HS-27A (cell line): ENCODE measurements at regions not wholly inside any gene's neighbourhood (a gene's known extent, or its start where the extent isn't known, plus 50 kb on each side); places are given as distances from the start of the nearest gene placed in this dataset.
"Not testable (repeated sequence)": the region's sequence is repeated elsewhere in the genome, so short reads cannot be mapped to it uniquely, and the experiment has no call there.

Source experiments
- DNase-seq: peaks from one replicate; pipeline ENCODE4 v3.0.0-alpha.2; 2012; ENCODE audit warnings: low read depth, missing footprints

GRCh38 chr15:93360976-93361375, 272.0 kb upstream of the RGMA start:
- DNase-seq: no peak

GRCh38 chr15:93360318-93360717, 271.3 kb upstream of the RGMA start:
- no peak for DNase-seq

GRCh38 chr15:93359425-93360131, 270.6 kb upstream of the RGMA start:
- DNase-seq: no peak

DNA sequence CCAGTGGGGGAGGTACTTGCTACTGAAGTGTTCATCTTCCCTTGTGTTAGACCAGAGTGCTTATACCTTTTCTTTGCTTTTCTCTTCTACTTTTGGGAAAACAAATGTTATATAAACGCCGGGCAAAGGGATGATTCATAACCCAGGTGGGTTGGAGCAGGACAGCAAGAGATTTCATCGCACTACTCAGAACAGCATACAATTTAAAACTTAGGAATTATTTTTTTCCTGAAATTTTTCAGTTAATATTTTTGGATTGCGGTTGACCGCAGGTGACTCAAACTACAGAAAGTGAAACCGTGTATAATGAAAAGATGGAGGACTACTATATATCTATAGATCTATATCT, 270.0 kb upstream of the RGMA start:
- no peak for DNase-seq

- no peak for DNase-seq
Measured at GRCh38 chr15:93358166-93359059, 269.4 kb upstream of the RGMA start.

DNA sequence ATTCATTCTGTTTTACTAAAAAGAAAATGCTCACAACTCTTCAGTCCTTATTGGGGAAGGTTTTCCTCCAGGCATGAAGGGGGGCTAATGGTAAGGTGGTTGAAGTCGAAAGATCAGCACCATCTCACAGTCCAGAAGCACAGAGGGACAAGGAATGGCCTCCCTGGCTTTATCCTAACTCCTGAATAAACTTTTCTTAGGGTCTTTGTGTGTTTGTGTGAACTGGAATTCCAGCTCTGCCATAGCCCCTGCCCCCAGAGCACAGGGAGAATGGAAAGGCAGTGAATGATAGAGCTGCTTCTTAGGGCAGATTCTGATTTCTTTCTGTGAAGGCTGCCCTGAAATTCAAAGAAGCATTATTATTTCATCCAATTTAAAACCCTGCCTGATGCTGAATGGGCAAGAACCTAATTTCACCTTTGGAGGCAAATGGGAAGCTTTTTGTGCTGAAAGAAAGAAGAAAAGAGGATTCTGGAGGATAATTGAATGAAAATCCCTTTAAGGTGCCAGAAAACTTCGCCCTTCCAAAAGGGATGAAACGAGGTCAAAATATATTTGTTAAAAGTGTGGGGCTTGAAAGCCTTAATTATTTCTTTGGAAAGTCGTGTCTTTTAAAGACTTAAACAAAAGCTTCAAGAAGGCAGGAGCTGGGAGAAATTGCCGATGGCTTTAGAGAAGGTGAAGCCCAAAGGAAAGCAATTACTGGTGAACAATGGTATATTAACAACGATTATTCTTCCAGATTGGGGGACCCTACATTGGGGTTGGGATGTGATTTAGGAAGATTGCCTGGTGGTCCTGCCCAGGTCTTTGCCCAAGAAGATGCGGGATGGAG, 259.9 kb upstream of the RGMA start:
- no peak for DNase-seq

GRCh38 chr15:93347986-93348385, 259.0 kb upstream of the RGMA start:
- DNase-seq: no peak

DNA sequence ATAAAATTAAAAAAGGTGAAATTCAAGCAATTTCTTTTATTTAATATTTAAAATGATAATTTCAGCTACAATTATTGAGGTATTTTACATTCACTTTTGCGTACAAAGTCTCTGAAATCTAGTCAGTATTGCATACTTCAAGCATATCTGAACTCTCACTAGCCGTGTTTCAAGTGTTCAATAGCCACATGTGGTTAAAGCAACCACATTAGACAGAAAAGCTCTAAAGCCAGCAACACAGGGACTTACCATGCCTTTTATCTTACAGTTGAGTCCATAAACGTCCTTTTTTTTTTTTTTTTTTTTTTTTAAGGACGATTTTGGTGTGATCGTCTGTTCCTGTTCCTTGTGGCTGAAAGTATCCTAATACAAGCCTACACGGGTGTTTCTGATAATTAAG, 257.0 kb upstream of the RGMA start:
- DNase-seq: no peak

DNA sequence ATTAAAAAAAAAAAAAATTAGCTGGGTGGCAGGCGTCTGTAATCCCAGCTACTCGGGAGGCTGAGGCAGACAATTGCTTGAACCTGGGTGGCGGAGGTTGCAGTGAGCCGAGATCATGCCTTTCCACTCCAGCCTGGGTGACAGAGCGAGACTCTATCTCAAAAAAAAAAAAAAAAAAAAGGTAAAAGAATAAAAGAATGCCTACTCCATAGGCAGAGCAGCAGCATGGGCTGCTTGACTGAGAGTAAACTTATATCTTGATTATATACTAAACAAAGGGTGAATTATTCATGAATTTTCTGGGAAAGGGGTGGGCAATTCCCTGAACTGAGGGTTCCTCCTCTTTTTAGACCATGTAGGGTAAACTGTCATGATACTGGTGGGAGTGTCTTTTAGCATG, 254.4 kb upstream of the RGMA start:
- DNase-seq: not testable (repeated sequence)

- DNase-seq: no peak
Measured at GRCh38 chr15:93341164-93341563, 252.2 kb upstream of the RGMA start.

DNA sequence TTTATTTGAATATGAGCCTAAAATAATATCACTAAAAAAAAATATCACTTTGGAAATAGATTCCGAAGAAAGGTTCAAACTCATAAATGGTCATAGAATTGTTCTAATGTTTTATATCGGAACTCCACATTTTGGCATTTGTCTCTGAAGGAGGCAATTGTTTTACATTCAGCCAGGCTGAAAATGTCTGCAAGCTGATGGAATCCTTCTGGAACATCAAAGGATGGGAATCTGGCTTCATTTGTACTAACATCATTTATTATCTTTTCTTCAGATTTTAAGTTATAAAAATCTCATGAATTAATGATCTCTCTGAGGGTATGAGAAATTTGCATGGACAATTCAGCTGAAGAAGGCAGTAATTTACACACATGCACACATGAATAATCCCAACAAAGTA, 251.4 kb upstream of the RGMA start:
- DNase-seq: no peak

DNA sequence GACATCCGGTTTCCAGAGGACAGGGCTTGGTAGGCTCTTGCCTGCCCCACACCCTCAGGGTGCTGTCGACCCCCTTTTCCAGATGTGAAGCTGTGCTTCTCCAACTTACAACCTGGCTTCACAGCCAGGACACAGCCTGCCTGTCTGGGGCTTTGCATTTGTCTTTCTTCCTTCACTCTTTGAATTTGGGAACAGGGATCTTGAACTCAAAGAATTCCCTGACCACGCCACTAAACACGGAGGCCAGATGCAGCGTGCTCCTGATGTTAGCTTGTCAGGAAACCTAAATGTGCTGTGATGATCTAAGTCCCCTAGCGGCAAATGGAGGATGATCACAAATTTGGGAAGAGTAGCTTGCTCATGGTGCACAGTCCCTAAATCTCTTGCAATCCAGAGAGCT, 244.8 kb upstream of the RGMA start:
- no peak for DNase-seq

GRCh38 chr15:93333126-93333525, 244.1 kb upstream of the RGMA start:
- DNase-seq: not testable (repeated sequence)

DNA sequence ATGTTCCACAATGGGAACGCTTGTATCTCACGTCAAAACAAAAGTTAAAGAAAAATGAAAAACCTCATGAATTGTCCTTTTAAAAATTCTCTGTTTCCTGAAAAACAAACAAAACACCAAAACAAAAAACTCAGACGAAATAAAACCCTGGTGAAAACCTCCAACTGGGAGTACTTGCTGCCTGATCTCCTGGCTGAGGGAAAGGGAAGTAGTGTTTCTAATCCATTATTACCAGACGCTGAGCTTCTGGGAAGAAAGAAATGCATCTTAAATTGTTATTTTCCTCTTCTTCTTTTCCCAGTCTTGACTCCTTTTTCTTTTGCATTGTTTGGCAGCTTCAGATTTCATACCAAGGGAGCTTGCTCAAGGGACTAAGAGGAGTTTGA, 243.2 kb upstream of the RGMA start:
- no peak for DNase-seq

DNA sequence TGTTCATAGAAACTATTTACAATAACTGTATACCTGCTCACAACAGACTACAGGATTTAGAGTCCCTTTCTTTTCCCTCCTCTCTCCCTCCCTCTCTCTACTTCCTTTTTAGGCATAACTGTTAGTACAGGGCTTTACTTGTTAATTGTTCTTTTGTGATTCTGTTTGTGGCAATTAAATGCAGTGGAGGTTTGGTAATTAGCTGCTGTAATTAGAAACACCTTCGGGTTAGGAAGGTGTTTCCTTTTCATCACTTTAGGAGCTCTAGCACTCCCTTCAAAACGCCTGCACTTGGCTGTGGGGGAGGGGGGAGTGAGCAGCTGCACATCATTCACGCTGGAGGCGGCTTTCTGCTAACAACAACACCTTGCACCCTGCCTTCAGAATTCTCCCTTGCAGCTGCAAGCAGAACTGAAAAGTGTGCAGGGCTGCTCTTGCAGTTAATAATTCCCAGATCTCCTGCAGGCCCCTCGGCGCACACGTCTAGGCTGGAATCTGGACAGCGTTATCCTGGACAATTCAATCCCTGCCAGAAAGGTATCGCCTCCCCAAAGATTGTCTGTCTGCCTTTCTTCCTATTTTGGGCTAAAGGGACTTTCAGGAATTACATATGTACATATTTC, 242.6 kb upstream of the RGMA start:
- no peak for DNase-seq

- no peak for DNase-seq
Measured at GRCh38 chr15:93330912-93331544, 242.0 kb upstream of the RGMA start.

DNA sequence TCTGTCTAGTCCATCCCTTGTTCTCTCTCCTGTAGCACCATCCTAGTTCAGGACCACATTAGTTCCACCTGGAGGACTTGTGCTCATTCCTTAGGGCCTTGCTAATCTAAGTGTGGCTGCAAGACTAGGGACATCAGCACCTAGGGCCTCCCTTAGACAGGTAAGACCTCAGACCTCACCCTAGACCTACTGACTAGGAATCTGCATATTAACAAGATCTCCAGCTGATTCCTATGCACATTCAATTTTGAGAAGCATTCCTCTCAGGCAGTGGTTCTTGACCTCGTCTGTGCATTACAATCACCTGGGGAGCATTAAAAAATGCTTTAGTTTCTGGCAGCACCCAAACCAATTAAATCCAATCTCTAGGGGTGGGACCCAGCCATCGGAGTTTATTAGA, 238.4 kb upstream of the RGMA start:
- DNase-seq: no peak

DNA sequence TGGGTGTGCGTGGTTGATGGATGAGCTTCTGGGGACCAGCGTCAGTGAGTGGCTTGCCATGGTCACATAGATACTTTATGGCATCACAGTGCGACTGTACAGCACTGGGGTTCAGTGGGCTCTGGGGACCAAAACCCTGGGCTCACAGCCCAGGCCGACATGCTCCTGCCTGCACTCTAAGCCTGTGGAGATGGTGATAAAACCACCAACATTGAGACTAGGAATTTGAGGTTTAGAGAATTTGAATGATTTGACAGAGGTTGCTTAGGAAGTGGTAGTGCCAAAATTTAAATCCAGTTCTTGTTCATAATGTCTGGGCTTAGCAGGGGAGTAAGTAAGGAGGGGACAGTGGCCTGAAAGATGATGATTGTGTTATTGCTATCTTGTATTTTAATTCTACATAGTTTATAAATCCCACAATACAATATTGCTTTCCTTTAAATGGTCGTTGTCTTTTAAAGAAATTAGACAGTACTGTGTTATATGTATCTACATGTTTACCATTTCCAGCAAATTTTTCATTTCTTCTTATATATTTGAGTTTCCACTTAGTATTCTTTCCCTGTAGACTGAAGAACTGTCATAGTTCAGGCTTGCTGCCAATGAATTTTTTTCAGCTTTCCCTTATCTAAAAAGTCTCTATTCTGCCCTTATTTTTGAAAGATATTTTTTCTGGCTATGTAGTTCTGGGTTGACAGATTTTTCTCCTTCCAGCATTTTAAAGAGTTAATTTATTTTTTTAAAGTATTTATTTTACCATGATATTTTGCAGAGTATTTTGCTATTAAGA, 235.4 kb upstream of the RGMA start:
- no peak for DNase-seq

DNA sequence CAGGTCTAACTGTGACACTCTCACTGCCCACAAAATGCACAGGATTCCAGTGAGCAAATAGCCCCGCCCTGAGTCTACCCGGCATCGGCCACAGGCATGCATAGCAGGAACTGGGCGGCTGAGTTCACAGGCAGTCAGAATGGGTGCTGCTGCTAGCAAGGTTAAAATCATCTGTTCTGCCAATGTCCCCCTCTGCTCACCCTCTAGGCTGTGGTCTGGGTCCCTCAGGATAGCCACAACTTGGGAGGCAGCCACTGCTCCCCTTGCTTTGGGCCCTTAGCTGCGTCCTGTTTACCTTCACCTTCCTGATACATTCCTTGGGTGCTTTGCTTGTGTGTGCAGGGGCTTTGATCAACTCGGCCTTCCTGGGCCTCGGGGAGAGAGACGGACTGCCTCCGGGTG, 232.9 kb upstream of the RGMA start:
- no peak for DNase-seq

GRCh38 chr15:93319121-93319814, 230.3 kb upstream of the RGMA start:
- no peak for DNase-seq
